Ovary (tissue), 3 donors: ENCODE measurements at regions not wholly inside any gene's neighbourhood (a gene's known extent, or its start where the extent isn't known, plus 50 kb on each side); places are given as distances from the start of the nearest gene placed in this dataset.

Experiments
- POLR2A ChIP-seq: fragments of 450-650 bp; IDR thresholded peaks from one replicate; pipeline ENCODE4 v1.6.1; 2017; ENCODE audit warnings: antibody characterized with exemption, mild to moderate bottlenecking, moderate library complexity
- TF ChIP-seq, protein P1 (sequence below), 3 donors: fragments of 450-650 bp in 2 of 3; fragments of 200-600 bp in 1 of 3; IDR thresholded peaks; one replicate each; pipeline versions ENCODE4 v1.5.1 to v1.8.0; 2016 to 2022; ENCODE audit warnings: antibody characterized with exemption in 3 of 3, mild to moderate bottlenecking in 1 of 3
- donor health status: DM: no; HTN: no; CAD: no.

GRCh38 chr3:55288657-55289056, 198.4 kb downstream of the WNT5A start:
- TF ChIP-seq, protein P1, sequence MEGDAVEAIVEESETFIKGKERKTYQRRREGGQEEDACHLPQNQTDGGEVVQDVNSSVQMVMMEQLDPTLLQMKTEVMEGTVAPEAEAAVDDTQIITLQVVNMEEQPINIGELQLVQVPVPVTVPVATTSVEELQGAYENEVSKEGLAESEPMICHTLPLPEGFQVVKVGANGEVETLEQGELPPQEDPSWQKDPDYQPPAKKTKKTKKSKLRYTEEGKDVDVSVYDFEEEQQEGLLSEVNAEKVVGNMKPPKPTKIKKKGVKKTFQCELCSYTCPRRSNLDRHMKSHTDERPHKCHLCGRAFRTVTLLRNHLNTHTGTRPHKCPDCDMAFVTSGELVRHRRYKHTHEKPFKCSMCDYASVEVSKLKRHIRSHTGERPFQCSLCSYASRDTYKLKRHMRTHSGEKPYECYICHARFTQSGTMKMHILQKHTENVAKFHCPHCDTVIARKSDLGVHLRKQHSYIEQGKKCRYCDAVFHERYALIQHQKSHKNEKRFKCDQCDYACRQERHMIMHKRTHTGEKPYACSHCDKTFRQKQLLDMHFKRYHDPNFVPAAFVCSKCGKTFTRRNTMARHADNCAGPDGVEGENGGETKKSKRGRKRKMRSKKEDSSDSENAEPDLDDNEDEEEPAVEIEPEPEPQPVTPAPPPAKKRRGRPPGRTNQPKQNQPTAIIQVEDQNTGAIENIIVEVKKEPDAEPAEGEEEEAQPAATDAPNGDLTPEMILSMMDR (IDR thresholded peaks at IDR 0.05): no peak
- TF ChIP-seq POLR2A: no peak
